MM.1S (cell line): ENCODE measurements at regions not wholly inside any gene's neighbourhood (a gene's known extent, or its start where the extent isn't known, plus 50 kb on each side); places are given as distances from the start of the nearest gene placed in this dataset.

Experiments
- CTCF ChIP-seq: fragments of 300-600 bp; sonication (generic); IDR thresholded peaks from 2 replicates; pipeline ENCODE4 v1.5.1; 2016; ENCODE audit warnings: antibody characterized with exemption, low read length, mixed read lengths
- EZH2 ChIP-seq: fragments of 300-600 bp; sonication (generic); optimal IDR thresholded peaks from 2 replicates; pipeline ENCODE3; 2017; ENCODE audit warnings: low read depth, mild to moderate bottlenecking, antibody characterized with exemption, low read length, mixed read lengths
- EZH2phosphoT487 ChIP-seq: fragments of 300-600 bp; sonication (generic); IDR thresholded peaks from 2 replicates; pipeline ENCODE4 v1.6.1; 2018; ENCODE audit warnings: antibody characterized with exemption, low read length

- TF ChIP-seq CTCF (no peak), EZH2 (no peak), EZH2phosphoT487 (no peak)
Measured at GRCh38 chr14:73792481-73792880, 59.1 kb upstream of the PTGR2 start.
